GM12892 (cell line): ENCODE measurements at regions not wholly inside any gene's neighbourhood (a gene's known extent, or its start where the extent isn't known, plus 50 kb on each side); places are given as distances from the start of the nearest gene placed in this dataset.

Experiments used
- POLR2A ChIP-seq: IDR thresholded peaks from 2 replicates; pipeline ENCODE4 v1.6.1; 2011; ENCODE audit warnings: low read depth, low read length, control low read depth
- TAF1 ChIP-seq: IDR thresholded peaks from 2 replicates; pipeline ENCODE4 v1.6.1; 2011; ENCODE audit warnings: low read depth, mild to moderate bottlenecking, control low read depth, low read length, borderline replicate concordance

DNA sequence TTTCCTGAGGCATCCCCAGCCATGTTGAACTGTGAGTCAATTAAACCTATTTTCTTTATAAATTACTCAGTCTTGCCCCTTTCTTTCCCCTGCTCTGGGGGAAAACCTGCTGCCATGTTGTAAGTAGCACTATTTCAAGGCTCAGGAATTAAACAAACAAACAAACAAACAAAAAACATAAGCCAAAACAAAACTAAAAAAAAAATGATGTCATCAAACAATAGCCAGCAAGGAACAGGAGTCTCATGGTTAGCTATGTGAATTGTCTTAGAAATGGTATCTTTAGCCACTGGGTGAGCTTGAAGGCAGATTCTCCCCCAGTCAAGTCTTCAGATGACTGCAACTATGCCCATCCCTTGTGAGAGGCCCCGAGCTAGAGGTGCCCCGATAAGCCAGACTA, 823.4 kb upstream of the ZEB2 start:
- no peak for TF ChIP-seq POLR2A
- TF ChIP-seq TAF1 = no peak
